K562 (cell line): ENCODE measurements at regions not wholly inside any gene's neighbourhood (a gene's known extent, or its start where the extent isn't known, plus 50 kb on each side); places are given as distances from the start of the nearest gene placed in this dataset.
A peak's percentile ranks its signal among the peaks of the same experiment; 100 is the strongest.

ENCODE experiments used
- CBFA2T2 ChIP-seq: fragments of 450-650 bp; conservative IDR thresholded peaks from 2 replicates; pipeline ENCODE4 v1.6.1; 2017; ENCODE audit warnings: mild to moderate bottlenecking
- FOXM1 ChIP-seq, 2 experiments: fragments of 450-650 bp in 1 of 2; sonication (generic) in 1 of 2; formaldehyde crosslinking in 1 of 2; IDR thresholded peaks; 2 replicates each; pipeline versions ENCODE4 v1.6.1 to v1.9.0; 2017 to 2022; ENCODE audit warnings: low read depth in 2 of 2, mild to moderate bottlenecking in 2 of 2, missing genetic modification reagents in 1 of 2, moderate library complexity in 1 of 2
- REST ChIP-seq, 2 experiments: fragments of 450-650 bp; formaldehyde crosslinking in 1 of 2; IDR thresholded peaks; 2 replicates each; pipeline versions ENCODE4 v1.4.0 to v1.6.1; 2014 to 2020; ENCODE audit warnings: mild to moderate bottlenecking in 2 of 2, borderline replicate concordance in 1 of 2, low read depth in 1 of 2
- SREBF2 ChIP-seq: sonication (generic); formaldehyde crosslinking; IDR thresholded peaks from 2 replicates; pipeline ENCODE4 v1.4.0; 2020; ENCODE audit warnings: mild to moderate bottlenecking, missing genetic modification reagents
- TEAD4 ChIP-seq, 2 experiments: sonication (generic) in 1 of 2; formaldehyde crosslinking in 1 of 2; IDR thresholded peaks; 2 replicates each; pipeline versions ENCODE4 v1.6.1 to v1.8.0; 2012 to 2022; ENCODE audit warnings: borderline replicate concordance in 1 of 2, inconsistent platforms in 1 of 2, low read length in 1 of 2, mild to moderate bottlenecking in 1 of 2, missing genetic modification reagents in 1 of 2
- ZBTB40 ChIP-seq, 2 experiments: fragments of 450-650 bp in 1 of 2; sonication (generic) in 1 of 2; formaldehyde crosslinking in 1 of 2; IDR thresholded peaks; 2 replicates each; pipeline versions ENCODE4 v1.7.1 to v1.9.0; 2016 to 2022; ENCODE audit warnings: inconsistent platforms in 1 of 2, mild to moderate bottlenecking in 1 of 2, missing genetic modification reagents in 1 of 2

GRCh38 chr12:92357584-92358261 lies 212.1 kb upstream of the BTG1 start (continued):
- TF ChIP-seq SREBF2 (CRISPR knock-in tag), result no peak
- peak; percentile 60; the same call in 1 of the 2 replicates for TF ChIP-seq ZBTB40 (IDR thresholded peaks at IDR 0.05)
- TF ChIP-seq ZBTB40 (CRISPR knock-in tag; IDR thresholded peaks at IDR 0.05), result no peak
- TF ChIP-seq TEAD4 (IDR thresholded peaks at IDR 0.05; ENCODE audit: low read length), result peak; percentile 81
- TF ChIP-seq TEAD4 (CRISPR knock-in tag; IDR thresholded peaks at IDR 0.05; ENCODE audit: borderline replicate concordance), result no peak
- TF ChIP-seq CBFA2T2, result peak; percentile 69
- TF ChIP-seq REST (IDR thresholded peaks at IDR 0.05; ENCODE audit: borderline replicate concordance), result peak; percentile 25; the same call in 1 of the 2 replicates
- TF ChIP-seq REST (CRISPR knock-in tag; IDR thresholded peaks at IDR 0.05; ENCODE audit: low read depth), result no peak
- peak; percentile 61; the same call in 1 of the 2 replicates for TF ChIP-seq FOXM1 (IDR thresholded peaks at IDR 0.05; ENCODE audit: low read depth)
- TF ChIP-seq FOXM1 (CRISPR knock-in tag; IDR thresholded peaks at IDR 0.05; ENCODE audit: low read depth), result no peak
